ENCODE measurements at regions not wholly inside any gene's neighbourhood (a gene's known extent, or its start where the extent isn't known, plus 50 kb on each side); places are given as distances from the start of the nearest gene placed in this dataset.
"Not testable (repeated sequence)": the region's sequence is repeated elsewhere in the genome, so short reads cannot be mapped to it uniquely, and the experiment has no call there.

DNA sequence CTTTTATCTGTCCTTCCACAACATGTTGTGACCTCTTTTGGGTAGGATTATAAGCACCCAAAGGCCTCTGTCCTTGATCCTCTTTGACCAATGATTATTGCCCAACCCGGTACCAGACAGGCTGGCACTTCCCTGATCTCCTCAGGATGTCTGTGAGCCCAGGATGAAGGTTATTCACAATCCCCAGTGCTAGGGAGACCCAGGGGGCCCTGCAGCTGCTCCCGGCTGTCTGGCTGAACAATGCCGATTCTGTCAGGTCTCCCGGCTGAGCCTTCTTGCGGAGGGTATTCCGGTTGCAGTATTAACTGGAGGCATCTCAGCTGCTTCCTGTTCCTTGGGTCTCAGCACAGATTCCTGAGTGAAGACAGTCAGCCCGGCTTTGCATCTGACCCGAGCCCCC, 71.2 kb upstream of the CDON start:
- Histone ChIP-seq H3K4me1 (peaks cover 0 to 32% (median 1%) of the 10 kb centered on the region in 4 donors), H3K36me3 (no peaks in the 10 kb centered on the region), H3K27ac (no peak overlapping the region), H3K27me3 (no peaks in the 10 kb centered on the region), H3K4me3 (no peak overlapping the region), H3K9me3 (no peaks in the 10 kb centered on the region)
- 57 to 68% methylated on average over 8 of the region's 8 CpGs for WGBS, 2 donors
- TF ChIP-seq, protein P1, sequence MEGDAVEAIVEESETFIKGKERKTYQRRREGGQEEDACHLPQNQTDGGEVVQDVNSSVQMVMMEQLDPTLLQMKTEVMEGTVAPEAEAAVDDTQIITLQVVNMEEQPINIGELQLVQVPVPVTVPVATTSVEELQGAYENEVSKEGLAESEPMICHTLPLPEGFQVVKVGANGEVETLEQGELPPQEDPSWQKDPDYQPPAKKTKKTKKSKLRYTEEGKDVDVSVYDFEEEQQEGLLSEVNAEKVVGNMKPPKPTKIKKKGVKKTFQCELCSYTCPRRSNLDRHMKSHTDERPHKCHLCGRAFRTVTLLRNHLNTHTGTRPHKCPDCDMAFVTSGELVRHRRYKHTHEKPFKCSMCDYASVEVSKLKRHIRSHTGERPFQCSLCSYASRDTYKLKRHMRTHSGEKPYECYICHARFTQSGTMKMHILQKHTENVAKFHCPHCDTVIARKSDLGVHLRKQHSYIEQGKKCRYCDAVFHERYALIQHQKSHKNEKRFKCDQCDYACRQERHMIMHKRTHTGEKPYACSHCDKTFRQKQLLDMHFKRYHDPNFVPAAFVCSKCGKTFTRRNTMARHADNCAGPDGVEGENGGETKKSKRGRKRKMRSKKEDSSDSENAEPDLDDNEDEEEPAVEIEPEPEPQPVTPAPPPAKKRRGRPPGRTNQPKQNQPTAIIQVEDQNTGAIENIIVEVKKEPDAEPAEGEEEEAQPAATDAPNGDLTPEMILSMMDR (IDR thresholded peaks at IDR 0.05): no peak
- TF ChIP-seq EP300 (IDR thresholded peaks at IDR 0.05) (no peak), POLR2A (IDR thresholded peaks at IDR 0.05) (no peak)
- DNase-seq (ENCODE audit: low spot score in 2 of 2): no peak

DNA sequence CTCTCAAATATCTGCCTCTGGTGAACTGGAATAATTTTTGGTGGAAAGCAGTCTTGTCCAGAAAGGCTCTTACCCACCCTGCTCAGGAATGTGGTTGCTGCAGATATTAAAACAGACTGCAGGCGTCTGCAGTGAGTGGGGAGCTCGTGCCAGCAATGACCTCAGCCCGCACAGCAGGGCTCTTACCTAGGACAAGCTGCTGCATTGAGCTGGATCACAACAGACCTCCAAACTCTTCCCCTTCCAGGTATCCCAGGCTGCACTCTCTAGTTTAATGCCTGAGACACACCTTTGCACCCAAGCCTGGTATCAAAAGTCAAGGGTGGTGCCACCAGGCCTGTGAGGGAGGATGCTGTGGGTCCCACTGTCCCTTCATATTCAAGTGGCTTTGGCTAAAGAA, 69.7 kb upstream of the CDON start:
- DNase-seq (ENCODE audit: low spot score in 2 of 2): peak in 1 of 2 donors; percentile 55
- no peak overlapping the region for H3K4me3 ChIP-seq
- TF ChIP-seq EP300 (IDR thresholded peaks at IDR 0.05): no peak
- peak overlapping the region in 2 of 4 donors; percentile 58 to 81 for H3K27ac ChIP-seq
- H3K9me3 ChIP-seq: no peaks in the 10 kb centered on the region
- H3K27me3 ChIP-seq: no peaks in the 10 kb centered on the region
- H3K36me3 ChIP-seq: no peaks in the 10 kb centered on the region
- 49 to 60% methylated on average over 3 of the region's 3 CpGs for WGBS, 2 donors
- H3K4me1 ChIP-seq: peaks cover 0 to 23% (median 0%) of the 10 kb centered on the region in 4 donors

DNA sequence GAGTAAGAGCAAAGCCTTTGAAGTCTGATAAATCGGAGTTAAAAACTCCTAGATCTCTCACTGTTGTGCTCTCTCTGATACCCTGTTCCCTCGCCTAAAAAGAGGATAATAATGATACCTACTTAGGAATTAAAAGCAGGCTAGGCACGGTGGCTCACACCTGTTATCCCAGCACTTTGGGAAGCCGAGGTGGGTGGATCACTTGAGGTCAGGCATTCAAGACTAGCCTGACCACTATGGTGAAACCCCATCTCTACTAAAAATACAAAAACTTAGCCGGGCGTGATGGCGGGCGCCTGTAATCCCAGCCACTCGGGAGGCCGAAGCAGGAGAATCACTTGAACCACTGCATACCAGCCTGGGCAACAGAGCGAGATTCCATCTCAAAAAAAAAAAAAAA, 68.1 kb upstream of the CDON start:
- Histone ChIP-seq H3K27ac (peak overlapping the region in 1 of 4 donors; percentile 18), H3K4me1 (peaks cover 0 to 17% (median 0%) of the 10 kb centered on the region in 4 donors)
- WGBS, 2 donors: 90 to 95% methylated on average over 11 of the region's 11 CpGs
- H3K36me3 ChIP-seq; H3K4me3 ChIP-seq; DNase-seq (ENCODE audit: low spot score in 2 of 2); H3K27me3 ChIP-seq; H3K9me3 ChIP-seq: not testable (repeated sequence)

DNA sequence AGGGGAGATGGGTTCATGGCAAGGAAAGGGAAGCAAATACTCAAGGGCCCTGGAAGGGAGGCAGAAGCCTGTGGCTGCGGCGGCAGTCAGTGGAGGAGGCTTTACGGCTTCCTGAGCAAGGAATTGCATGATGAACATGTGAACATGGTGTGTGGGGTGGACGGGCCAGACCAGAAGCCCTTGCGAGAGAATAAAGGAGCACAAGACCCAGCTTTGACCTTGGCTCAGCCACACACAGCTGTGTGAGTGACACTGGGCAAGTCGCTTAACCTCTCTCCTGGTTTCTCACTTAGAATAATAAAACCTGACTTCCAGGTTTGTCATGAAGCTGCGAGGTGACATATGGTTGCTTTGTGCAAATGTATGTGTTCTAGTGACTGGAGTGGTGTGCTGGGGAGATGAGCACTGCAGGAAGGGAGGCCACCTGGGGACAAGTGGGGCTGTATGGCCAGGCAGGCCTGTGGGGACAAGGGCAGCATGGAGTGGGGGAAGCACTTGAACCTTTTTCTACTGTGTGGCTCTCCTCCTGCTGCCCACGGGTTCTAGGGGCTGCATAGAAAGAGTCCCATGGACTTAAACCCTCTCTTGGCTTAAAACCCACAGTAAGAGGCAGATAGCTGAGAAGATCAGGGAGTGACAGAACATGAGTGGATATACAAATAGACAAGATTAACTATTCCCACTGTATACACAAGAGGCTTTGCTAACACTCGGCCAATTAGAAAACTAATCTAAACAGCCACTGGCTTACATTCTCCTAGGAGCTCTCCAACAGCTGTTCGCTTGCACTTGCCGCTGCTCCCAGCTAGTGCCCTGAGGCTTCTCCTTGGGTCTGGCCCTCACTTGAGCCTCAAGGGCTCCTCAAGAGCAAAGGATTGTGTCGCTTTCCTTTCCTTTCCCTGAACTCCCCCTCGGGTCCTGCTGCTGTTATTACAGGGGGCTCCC, 67.3 kb upstream of the CDON start:
- H3K27me3 ChIP-seq: no peaks in the 10 kb centered on the region
- peaks cover 0 to 17% (median 0%) of the 10 kb centered on the region in 4 donors for H3K4me1 ChIP-seq
- no peaks in the 10 kb centered on the region for H3K9me3 ChIP-seq
- H3K27ac ChIP-seq: no peak overlapping the region
- DNase-seq (ENCODE audit: low spot score in 2 of 2): no peak
- 67 to 76% methylated on average over 13 of the region's 13 CpGs for WGBS, 2 donors
- H3K4me3 ChIP-seq: no peak overlapping the region
- no peak for TF ChIP-seq POLR2A (IDR thresholded peaks at IDR 0.05)
- H3K36me3 ChIP-seq: no peaks in the 10 kb centered on the region

DNA sequence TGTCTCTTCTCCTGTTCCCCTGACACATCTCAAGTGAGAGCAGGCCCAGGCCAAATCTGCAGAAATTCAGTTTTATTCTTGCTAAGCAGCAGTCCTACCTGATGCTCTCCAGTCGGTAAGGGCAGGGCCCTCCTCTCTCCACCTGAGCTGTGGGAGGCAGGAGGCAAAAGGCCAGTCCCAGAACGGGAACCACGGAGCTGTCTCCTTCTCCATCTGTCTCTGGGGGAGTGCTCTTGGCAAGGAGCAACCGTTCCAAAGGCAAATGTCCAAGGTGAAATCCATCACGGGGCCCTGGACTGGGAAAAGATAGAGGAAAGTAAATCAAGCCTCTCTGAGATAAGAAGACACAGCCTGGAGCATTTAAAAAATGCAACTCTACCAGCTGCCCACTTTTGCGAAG, 65.2 kb upstream of the CDON start:
- peak overlapping the region in 1 of 4 donors; percentile 5 for H3K27ac ChIP-seq
- H3K9me3 ChIP-seq: no peaks in the 10 kb centered on the region
- H3K36me3 ChIP-seq: no peaks in the 10 kb centered on the region
- H3K4me1 ChIP-seq: peaks cover 0 to 17% (median 0%) of the 10 kb centered on the region in 4 donors
- 36 to 41% methylated on average over 6 of the region's 6 CpGs for WGBS, 2 donors
- TF ChIP-seq POLR2A (IDR thresholded peaks at IDR 0.05) (no peak), EP300 (IDR thresholded peaks at IDR 0.05) (no peak)
- TF ChIP-seq, protein P1 (IDR thresholded peaks at IDR 0.05): no peak
- H3K27me3 ChIP-seq: no peaks in the 10 kb centered on the region
- H3K4me3 ChIP-seq: no peak overlapping the region
- DNase-seq (ENCODE audit: low spot score in 2 of 2): no peak

DNA sequence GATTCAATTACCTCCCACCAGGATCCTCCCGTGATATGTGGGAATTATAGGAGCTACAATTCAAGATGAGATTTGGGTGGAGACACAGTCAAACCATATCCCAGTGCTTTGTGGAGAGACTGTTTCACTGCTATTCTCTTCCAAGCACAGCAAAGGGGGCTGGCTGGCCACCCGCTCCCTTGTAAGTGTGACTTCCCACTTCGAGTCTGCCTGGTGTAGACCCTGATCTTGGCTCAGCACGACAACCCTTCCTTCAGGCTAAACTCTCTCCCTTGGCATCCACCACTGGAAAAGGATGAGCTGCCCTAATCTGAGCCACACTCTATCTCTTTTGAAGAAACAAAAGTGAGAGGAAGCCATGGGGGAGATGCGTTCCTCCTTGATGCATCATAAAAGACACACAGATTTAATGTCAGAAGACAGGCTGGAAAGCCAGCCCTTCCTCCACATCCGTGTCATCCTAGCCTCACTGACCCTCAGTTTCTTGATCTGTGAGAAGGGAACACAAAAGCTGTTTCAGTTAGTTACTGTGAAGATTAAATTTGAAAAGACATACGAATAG, 64.7 kb upstream of the CDON start:
- Histone ChIP-seq H3K27ac (peak overlapping the region in 1 of 4 donors; percentile 5), H3K36me3 (no peaks in the 10 kb centered on the region), H3K4me1 (peaks cover 0 to 12% (median 0%) of the 10 kb centered on the region in 4 donors), H3K4me3 (no peak overlapping the region), H3K27me3 (no peaks in the 10 kb centered on the region), H3K9me3 (no peaks in the 10 kb centered on the region)
- DNase-seq (ENCODE audit: low spot score in 2 of 2): no peak
- TF ChIP-seq, protein P1 (IDR thresholded peaks at IDR 0.05): no peak
- TF ChIP-seq POLR2A (IDR thresholded peaks at IDR 0.05): no peak
- TF ChIP-seq EP300 (IDR thresholded peaks at IDR 0.05): no peak
- WGBS, 2 donors: 78% methylated on average over 7 of the region's 7 CpGs
